Mesenteric fat pad (tissue), 1 donor: ENCODE measurements at regions not wholly inside any gene's neighbourhood (a gene's known extent, or its start where the extent isn't known, plus 50 kb on each side); places are given as distances from the start of the nearest gene placed in this dataset.

Experiments used
- DNase-seq: peaks from one replicate; pipeline ENCODE4 v3.0.0-alpha.2; 2020; ENCODE audit warnings: low spot score
- donor health status: DM: yes; HTN: yes; CAD: no.

DNA sequence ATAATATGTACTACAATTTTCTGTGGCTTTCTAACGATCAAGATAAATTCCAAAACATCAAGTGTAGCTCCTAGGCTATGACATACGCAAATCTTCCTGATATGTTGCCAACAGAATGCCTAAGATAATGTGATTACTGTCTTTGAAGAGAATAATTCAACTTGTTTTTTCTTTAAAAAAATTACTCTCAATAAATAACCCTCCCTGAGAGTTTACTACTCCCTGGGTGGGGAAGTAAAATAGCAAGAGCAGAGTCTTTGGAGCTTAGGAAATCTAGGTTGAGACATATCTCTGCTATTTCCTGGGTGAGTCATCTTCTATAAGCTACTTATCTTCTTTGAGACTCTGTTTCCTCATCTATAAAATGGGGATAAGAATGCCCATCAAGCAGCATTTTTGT lies 201.2 kb downstream of the ACTL7B start:
- DNase-seq: no peak

DNA sequence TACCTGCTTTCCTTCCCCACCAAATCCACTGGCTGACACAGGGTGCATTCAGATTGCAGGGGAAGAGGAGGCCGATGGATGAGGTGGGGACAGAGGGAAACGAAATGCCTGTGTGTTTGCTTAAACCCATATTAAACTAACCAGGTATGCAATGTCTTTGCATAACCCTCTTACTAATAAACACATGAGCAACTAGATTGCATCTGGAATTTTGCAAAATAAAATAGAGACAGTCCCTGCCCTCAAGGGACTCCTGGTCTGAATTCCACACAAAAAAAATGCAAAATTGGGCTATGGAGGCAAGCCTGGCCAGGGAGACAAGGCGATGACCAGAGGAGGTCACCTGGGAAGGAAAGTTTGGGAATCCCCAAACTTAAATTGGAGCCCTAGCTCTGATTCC lies 202.9 kb downstream of the ACTL7B start:
- DNase-seq: no peak

- DNase-seq: no peak
Measured at GRCh38 chr9:108650826-108651225, 205.0 kb downstream of the ACTL7B start.

- DNase-seq: no peak
Measured at GRCh38 chr9:108645520-108645919, 210.3 kb downstream of the ACTL7B start.

- no peak for DNase-seq
Measured at GRCh38 chr9:108643731-108644510, 211.9 kb downstream of the ACTL7B start.

DNA sequence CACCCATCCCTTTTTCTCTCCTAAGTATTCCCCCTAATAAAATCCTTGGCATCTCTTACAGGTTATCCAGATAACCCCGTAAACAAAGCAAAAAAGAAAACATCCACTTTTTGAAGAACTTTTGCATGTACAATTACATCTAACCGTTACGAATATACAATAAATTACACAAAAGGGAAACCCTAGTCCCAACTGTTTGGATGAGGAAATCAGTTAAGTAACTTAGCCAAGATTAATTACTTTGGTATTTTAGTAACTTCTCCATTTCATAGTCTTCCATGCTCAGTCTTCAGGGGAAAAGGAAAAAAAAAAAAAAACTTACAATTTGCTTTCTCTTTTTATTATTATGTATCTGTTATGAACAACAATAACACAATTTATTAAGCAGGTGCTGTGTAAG lies 212.9 kb downstream of the ACTL7B start:
- DNase-seq: no peak

- DNase-seq: no peak
Measured at GRCh38 chr9:108640230-108640629, 215.6 kb downstream of the ACTL7B start.

- DNase-seq: no peak
Measured at GRCh38 chr9:108639696-108640095, 216.1 kb downstream of the ACTL7B start.

- no peak for DNase-seq
Measured at GRCh38 chr9:108639091-108639490, 216.7 kb downstream of the ACTL7B start.

DNA sequence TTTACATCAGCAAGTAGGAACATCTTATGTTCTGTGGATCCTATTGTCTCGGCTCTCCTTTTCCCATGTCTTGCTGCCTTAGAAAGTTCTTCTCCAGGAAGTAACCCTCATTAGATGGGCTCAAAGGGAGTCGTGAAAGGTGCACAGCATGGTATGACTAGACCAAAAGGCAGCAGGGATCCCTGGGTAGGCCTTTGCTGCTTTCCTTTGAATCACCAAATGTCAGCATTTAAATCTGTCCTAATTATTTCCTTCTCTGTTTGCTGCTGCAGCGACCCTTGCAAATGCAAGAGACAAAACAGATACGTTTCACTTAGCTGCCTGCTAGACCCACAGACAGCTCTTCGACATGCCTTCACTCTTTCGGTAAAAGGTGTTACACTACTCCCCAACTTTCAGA lies 218.4 kb downstream of the ACTL7B start:
- no peak for DNase-seq

DNA sequence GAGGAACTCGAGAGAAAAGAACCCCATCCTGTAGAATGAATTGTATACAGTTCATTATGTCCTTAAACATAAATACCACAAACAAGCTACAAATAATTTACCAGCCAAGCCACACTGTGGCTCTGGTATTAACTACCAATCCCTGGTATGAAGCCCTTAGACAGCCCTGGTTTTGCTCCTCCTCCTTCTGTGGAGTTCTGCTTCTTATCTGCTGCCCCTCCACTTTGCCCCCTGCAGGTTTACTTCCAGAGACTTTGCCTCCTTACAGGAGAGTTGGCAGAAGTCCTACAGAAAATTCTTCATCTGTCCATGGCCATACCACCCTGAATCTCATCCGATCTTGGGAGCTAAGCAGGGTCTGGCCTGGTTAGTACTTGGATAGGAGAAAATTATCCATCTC lies 219.8 kb downstream of the ACTL7B start:
- DNase-seq: no peak

DNA sequence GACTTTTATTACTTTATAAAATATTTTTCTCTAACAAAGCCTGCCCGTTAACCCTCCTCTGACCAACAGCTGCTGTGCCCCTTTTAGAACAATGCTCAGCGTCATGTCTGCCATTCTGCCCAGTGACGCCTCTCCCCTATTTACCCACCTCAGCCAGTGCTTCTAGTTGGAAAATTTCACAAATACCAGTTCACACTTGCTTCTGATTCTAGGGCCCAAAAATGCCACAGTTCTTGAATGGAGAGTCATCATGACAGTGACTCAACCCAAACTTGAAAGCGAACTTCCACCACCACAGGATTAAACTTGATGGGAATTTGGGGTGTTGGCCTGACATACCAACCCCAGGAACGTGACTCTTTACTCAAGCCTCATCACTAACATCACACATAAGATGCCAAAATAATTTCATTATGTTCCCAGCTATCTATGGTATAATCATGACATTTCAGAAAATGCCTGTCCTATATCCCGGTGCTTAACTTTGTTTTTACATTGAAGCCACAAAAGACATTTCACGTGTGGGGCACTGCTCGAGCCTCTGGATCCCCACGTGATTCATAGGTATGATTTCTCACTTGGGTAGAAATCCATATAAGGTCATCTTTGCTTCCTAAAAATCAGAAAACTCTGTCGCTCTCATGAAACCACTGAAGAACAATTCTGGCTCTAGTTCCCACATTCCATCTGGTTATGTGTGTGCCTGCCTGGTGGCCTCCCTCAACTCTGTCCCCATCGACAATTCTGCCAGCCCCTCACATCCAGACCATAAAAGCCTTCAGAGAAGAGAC lies 220.9 kb downstream of the ACTL7B start:
- no peak for DNase-seq

GRCh38 chr9:108634204-108634603 lies 221.6 kb downstream of the ACTL7B start:
- DNase-seq: no peak

DNA sequence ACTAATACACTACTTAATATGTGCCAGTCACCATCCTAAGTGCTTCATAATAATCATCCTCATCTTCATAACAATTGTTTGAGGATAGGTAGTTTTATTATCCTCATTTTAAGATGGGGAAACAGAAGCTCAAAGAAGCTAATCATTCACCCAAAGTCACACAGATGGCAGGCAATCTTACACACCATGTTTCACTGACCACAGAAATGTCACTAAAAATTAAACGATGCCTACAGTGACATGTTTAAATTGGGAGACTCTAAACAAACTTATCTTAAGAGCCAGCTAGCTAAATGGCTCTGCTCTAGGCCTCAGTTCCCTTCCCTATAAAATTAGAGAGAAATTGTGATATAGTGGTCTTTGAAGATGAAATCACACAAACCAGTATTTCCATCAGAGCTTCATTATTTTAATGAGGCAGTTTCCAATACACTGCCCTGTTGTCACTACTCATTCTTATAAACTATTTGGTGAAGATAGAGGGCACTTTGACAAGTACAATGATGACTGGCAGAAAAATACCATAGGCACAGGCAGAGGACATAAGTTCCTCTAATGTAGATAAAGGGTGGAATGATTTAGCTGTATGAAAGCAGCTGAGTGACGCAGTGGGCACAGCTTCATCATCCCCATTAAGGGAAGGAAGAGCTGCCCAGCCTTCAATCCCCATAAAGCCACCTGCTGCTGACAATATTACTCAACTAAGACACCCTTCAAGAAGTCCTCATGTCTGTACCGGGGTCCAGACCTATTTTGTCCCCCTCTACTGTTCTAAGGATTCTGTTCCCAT lies 224.1 kb downstream of the ACTL7B start:
- no peak for DNase-seq

GRCh38 chr9:108628316-108628715 lies 227.5 kb downstream of the ACTL7B start:
- DNase-seq: no peak

DNA sequence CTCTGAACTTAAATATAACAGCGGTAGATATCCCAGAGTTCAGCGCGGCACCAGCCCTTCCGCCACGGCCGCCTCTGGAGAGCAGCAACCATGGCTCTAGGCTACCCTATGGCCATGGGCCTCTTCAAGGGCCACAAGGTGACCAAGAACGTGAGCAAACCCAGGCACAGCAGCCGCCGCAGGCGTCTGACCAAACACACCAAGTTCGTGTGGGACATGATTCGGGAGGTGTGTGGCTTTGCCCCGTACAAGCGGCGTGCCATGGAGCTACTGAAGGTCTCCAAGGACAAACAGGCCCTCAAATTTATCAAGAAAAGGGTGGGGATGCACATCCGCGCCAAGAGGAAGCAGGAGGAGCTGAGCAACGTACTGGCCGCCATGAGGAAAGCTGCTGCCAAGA lies 229.0 kb downstream of the ACTL7B start:
- no peak for DNase-seq

GRCh38 chr9:108621991-108622855 lies 233.6 kb downstream of the ACTL7B start:
- no peak for DNase-seq

- DNase-seq: no peak
Measured at GRCh38 chr9:108620767-108621166, 235.0 kb downstream of the ACTL7B start.

- DNase-seq: no peak
Measured at GRCh38 chr9:108618906-108619550, 236.8 kb downstream of the ACTL7B start.

DNA sequence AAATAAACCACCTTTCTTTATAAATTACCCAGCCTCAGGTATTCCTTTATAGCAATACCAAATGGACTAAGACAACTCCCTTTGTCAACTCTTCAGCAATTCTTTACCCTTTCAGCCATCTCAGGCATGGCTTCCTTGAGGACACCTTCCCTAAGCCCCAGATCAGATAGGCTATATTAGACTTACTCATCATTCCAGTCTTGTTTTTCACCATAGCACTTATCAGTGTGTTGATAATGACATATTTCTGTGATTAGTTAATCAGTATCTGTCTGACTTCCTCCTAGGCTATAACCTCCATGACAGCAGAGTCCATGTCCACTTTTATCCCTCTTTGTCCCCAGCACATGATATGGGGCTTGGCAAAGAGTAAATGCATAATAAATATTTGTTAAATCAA lies 238.1 kb downstream of the ACTL7B start:
- DNase-seq: no peak
